Right cardiac atrium (tissue), 5 donors: ENCODE measurements at regions not wholly inside any gene's neighbourhood (a gene's known extent, or its start where the extent isn't known, plus 50 kb on each side); places are given as distances from the start of the nearest gene placed in this dataset.

ENCODE experiments used
- ATAC-seq, 2 donors: fragments of 200-7000 bp; cut with Tn5 transposase; one replicate each; pipeline versions ENCODE4 v1.8.0 to v1.9.1; 2020; ENCODE audit warnings: moderate library complexity in 2 of 2, mild to moderate bottlenecking in 1 of 2
- DNase-seq, 3 donors: peaks; one replicate each; pipeline ENCODE4 v3.0.0-alpha.2; 2020
- H3K27ac ChIP-seq: one replicate; pipeline ENCODE4 v1.5.1; 2013; ENCODE audit warnings: mild to moderate bottlenecking, low read length, control low read depth, moderate library complexity
- H3K27me3 ChIP-seq: one replicate; pipeline ENCODE4 v1.6.1; 2013; ENCODE audit not compliant: control insufficient read depth, insufficient read depth
- H3K4me1 ChIP-seq: one replicate; pipeline ENCODE4 v1.6.1; 2013; ENCODE audit warnings: low read length; ENCODE audit not compliant: control insufficient read depth, insufficient read depth
- H3K4me3 ChIP-seq: one replicate; pipeline ENCODE4 v1.5.1; 2013; ENCODE audit warnings: low read length, control low read depth
- H3K9me3 ChIP-seq: one replicate; pipeline ENCODE4 v1.6.1; 2013; ENCODE audit warnings: low read length; ENCODE audit not compliant: control insufficient read depth
- WGBS: extraction: QIAGEN DNeasy Blood & Tissue Kit; methylation state at CpG from one replicate; pipeline ENCODE4 v1.1.7; 2013; 5-methylcytosine and 5-hydroxymethylcytosine counted together
- intact Hi-C, 4 donors: fragments of 100-400 bp; cut with DNase I; formaldehyde crosslinking; loops; one replicate each; pipeline versions ENCODE4 v1.11.0 to v1.14.0; 2022 to 2023
- donor health status: healthy with polysubstance abuse.
- donor health status: DM: no; HTN: yes; CAD: no.
- donor health status: DM: no; HTN: no; CAD: no.
- donor health status: DM: no; HTN: yes; CAD: no; lungs with severe emphysema.
- donor health status: DM: yes; HTN: yes; CAD: no.

DNA sequence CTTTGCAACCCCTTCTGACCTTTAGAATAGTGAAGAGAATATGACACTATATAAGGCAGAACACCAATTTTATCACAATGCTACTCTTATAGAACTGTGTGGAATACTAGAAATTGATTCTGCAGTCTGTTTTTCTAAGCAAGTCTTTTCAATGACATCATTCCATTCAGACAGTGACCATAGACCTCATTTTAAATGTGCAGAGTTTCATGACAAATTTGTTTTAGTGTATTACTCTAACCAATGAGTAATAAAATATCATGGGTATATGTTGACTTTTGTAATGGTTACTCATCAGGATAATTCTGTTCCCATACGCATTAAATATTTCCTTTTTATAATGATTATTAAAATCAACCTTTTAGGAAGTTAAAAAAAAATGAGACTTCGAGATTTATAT lies 219.9 kb downstream of the COX7C start:
- no peaks in the 10 kb centered on the region for H3K27me3 ChIP-seq
- intact Hi-C loops = no loop called here
- H3K4me1 ChIP-seq = no peaks in the 10 kb centered on the region
- ATAC-seq (no peak), DNase-seq (no peak)
- no peak overlapping the region for H3K4me3 ChIP-seq
- WGBS = 83% methylated on average over 2 of the region's 2 CpGs
- H3K9me3 ChIP-seq = no peaks in the 10 kb centered on the region
- H3K27ac ChIP-seq = no peak overlapping the region

DNA sequence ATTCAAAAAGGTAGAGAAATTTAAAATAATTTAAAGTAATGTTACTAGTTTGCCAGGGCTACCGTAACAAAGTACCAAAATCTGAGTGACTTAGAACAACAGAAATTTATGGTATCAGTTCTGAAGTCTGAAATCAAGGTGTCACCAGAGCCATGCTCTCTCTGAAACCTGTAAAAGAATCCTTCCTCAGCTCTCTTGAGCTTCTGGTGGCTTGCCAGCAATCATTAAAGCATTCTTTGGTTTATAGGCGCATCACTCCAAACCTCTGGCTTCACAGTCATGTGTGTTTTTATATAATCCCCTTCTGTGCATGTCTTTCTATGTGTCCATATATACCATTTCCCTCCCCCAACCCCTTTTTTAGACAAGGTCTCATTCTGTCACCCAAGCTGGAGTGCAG lies 220.3 kb downstream of the COX7C start:
- no peak for DNase-seq
- Histone ChIP-seq H3K27ac (no peak overlapping the region), H3K4me1 (no peaks in the 10 kb centered on the region), H3K9me3 (no peaks in the 10 kb centered on the region), H3K4me3 (no peak overlapping the region), H3K27me3 (no peaks in the 10 kb centered on the region)
- intact Hi-C loops = no loop called here
- WGBS = 87% methylated on average over 2 of the region's 2 CpGs
- ATAC-seq = no peak

DNA sequence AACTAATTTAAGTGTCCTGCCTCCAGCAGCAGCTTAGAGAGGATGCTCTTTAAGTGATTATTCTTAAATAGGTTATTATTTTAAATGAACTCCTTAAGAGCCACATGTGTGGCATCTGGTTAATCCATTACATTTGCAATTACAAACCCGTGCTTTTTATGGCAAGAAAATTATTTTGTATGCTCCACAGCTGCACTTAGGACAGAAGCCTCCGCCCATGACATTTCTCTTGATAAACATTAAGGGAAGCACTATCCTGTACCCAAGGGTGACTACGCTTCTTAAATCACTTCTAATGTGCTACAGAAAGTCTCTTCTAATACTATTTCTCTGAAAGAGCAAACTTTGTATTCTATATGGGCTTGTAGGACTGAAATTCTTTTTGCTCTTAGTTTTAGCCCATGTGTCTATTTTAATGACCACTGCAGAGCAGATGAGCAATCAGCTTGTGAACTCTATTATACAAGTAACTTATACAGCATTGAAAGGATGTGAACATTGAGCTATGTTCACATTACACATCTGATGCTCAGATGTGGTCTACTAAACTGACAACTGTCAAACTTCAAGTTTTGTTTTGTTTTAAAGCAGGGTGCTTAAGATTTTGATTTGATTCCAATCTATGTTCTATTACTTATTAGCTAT lies 223.4 kb downstream of the COX7C start:
- H3K4me3 ChIP-seq = no peak overlapping the region
- intact Hi-C loops = no loop called here
- H3K4me1 ChIP-seq = no peaks in the 10 kb centered on the region
- no peak for ATAC-seq
- H3K27me3 ChIP-seq = no peaks in the 10 kb centered on the region
- no peak overlapping the region for H3K27ac ChIP-seq
- no peak for DNase-seq
- 60% methylated on average over 3 of the region's 3 CpGs for WGBS
- H3K9me3 ChIP-seq = no peaks in the 10 kb centered on the region

DNA sequence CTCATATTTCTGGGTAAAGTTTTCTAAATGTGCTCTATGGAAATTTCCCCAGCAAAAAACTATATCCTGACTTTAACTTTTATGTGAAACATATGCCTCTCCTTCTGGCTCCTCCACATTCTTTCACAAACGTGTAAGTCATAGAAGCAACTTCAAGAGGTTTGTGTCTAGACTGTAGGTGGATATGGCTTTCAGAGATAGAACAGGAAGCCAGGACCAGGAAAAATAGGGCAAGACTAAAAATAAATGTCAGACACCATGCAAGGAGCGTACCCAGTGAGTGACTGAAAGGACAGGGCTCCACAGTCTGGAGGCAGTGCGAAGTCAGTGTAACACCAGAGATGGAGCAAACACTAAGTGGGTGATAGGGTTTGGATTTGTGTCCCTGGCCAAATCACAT lies 240.7 kb downstream of the COX7C start:
- WGBS = 52% methylated on average over 3 of the region's 3 CpGs
- Histone ChIP-seq H3K27me3 (no peaks in the 10 kb centered on the region), H3K27ac (no peak overlapping the region), H3K9me3 (no peaks in the 10 kb centered on the region), H3K4me1 (no peaks in the 10 kb centered on the region), H3K4me3 (no peak overlapping the region)
- peak; percentile 50 to 56 for ATAC-seq
- DNase-seq = no peak
- intact Hi-C loops = no loop called here

DNA sequence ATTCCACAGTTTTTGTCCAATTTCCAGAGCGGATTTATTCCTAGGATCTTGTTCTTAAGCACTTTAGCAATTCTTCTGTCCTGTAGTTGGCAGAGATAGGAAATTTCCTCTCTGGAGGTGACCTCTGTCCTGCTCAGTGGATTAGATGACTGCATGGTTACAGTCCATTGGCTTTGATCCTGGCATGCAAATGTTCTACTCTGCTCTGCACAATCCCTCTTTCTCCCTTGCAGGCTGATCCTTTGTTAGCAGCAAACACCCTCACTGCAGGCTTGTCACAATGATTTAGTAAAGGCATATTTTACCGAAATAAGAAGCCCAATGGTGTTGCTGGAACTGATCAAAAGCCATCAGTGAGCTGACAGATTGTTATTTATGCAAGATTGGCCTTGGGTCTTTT lies 243.8 kb downstream of the COX7C start:
- DNase-seq (no peak), ATAC-seq (peak; percentile 70 to 81)
- Histone ChIP-seq H3K4me3 (no peak overlapping the region), H3K4me1 (no peaks in the 10 kb centered on the region), H3K9me3 (no peaks in the 10 kb centered on the region), H3K27me3 (no peaks in the 10 kb centered on the region), H3K27ac (no peak overlapping the region)
- 66% methylated on average over 2 of the region's 2 CpGs for WGBS
- intact Hi-C loops = no loop called here

DNA sequence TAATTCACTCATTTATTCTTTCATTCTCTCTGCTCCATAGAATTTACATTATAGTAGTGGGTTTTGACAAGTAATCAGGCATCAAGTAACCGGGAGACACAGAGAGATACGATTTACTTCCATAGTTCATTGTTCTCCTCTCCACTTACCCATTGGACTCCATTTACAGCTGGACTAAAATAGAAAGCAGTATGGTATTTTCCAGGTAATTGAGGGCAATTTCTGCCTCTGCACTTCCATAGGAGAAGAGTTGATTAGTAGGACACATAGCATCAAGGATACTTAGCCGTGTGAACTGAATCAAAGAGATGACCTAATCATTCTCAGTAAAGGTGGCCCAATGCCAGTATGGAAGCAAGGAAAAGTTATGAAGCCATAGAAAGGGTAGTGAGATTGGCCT lies 244.4 kb downstream of the COX7C start:
- ATAC-seq = no peak

DNA sequence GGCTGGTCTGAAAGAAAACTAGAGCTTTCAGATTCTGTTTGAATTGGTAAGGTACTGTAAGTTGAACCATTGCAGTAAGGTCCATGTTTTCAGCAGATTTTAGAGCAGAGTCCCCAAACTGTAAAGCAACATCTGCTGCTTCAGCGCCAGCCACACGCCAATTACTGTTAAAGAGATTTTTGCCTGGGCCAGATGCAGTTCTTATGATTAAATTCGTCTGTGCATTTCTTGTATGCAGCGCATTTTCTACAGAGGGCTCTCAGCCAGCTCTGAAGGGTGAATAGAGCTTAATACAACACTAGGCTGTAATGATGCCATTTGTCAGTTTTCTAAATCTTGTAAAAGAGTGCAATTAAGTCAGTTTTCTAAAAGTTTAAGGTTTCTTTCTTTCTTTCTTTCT lies 246.3 kb downstream of the COX7C start:
- H3K4me3 ChIP-seq = no peak overlapping the region
- intact Hi-C loops = no loop called here
- H3K9me3 ChIP-seq = no peaks in the 10 kb centered on the region
- 58% methylated on average over 4 of the region's 4 CpGs for WGBS
- DNase-seq (no peak), ATAC-seq (no peak)
- no peaks in the 10 kb centered on the region for H3K27me3 ChIP-seq
- no peaks in the 10 kb centered on the region for H3K4me1 ChIP-seq
- no peak overlapping the region for H3K27ac ChIP-seq

More for the DNA sequence above, 244.4 kb downstream of the COX7C start:
- no peak overlapping the region for H3K4me3 ChIP-seq
- no peaks in the 10 kb centered on the region for H3K9me3 ChIP-seq
- intact Hi-C loops = no loop called here
- no peaks in the 10 kb centered on the region for H3K4me1 ChIP-seq
- no peak for DNase-seq
- H3K27me3 ChIP-seq = no peaks in the 10 kb centered on the region
- no peak overlapping the region for H3K27ac ChIP-seq
- WGBS = 81% methylated on average over 3 of the region's 3 CpGs

DNA sequence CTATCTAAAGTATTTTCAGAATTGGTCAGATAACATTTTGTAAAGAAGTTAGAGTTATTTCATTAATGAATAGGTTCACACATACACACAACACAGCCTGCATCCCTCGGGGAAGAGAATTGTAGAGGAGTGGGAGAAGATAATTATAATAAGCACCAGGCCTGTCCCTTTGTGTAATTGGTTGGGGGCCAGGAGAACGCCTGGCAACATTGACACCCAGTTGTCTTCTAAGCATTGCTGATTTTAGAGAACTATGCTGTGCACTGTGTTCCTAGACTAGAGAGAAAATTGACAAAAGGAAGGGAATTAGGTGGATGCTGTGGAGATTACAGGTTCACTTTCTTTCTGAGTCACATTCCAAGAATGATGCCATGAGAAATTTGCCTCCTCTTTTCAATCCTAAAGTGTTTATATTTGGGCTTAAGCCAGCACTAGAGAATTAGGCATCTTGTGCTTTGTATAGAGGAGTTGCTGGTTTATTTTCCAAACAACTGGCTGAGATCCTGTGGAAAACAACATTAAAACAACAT lies 247.6 kb downstream of the COX7C start:
- WGBS = 47% methylated on average over 2 of the region's 2 CpGs

DNA sequence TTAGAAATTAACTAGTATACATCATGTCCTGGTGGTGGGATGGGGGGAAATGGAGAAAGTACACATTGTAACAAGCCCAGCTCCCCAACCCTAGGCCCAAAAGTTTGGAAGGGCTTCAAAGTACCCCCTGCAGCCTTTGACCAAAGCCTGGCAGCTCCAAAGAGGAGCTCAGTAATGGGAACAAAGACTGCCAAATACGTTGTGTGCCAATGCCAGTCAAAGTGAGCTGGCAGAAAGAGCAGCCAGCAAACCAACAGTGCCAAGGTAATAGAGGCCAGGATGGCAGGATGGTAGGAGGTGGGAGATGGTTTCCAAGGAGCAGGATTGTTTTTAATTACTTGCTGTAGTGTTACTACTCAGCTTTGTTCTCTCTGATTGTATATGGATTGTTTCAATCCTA lies 248.3 kb downstream of the COX7C start:
- intact Hi-C loops = no loop called here
- 70% methylated on average over 1 of the region's 1 CpG for WGBS
- Histone ChIP-seq H3K27me3 (no peaks in the 10 kb centered on the region), H3K4me1 (no peaks in the 10 kb centered on the region), H3K9me3 (no peaks in the 10 kb centered on the region), H3K4me3 (no peak overlapping the region), H3K27ac (no peak overlapping the region)
- ATAC-seq (peak in 1 of 2 donors; percentile 47), DNase-seq (peak in 1 of 3 donors; percentile 13)

More for the DNA sequence above, 247.6 kb downstream of the COX7C start:
- no peak for DNase-seq
- Histone ChIP-seq H3K9me3 (no peaks in the 10 kb centered on the region), H3K4me1 (no peaks in the 10 kb centered on the region), H3K27me3 (no peaks in the 10 kb centered on the region), H3K4me3 (no peak overlapping the region), H3K27ac (no peak overlapping the region)
- no peak for ATAC-seq
- intact Hi-C loops = no loop called here

DNA sequence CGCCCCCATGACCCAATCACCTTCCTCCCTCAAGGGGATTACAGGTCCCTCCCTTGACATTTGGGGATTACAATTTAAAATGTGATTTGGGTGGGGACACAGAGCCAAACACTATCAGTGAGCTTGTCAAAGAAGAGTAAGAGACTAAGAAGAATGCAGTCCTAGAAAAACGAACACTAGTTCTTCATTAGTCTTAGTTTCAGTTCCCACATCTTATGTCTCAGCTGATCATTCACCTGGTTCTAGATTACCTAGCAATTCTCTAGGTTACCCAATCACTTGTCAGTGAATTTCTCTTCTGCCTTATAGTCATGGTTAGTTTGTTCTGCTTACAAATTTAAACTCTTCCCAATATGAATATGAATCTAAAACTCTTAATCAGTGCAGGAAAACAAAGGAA lies 251.5 kb downstream of the COX7C start:
- no peak for DNase-seq
- WGBS = 76% methylated on average over 2 of the region's 2 CpGs
- intact Hi-C loops = no loop called here

DNA sequence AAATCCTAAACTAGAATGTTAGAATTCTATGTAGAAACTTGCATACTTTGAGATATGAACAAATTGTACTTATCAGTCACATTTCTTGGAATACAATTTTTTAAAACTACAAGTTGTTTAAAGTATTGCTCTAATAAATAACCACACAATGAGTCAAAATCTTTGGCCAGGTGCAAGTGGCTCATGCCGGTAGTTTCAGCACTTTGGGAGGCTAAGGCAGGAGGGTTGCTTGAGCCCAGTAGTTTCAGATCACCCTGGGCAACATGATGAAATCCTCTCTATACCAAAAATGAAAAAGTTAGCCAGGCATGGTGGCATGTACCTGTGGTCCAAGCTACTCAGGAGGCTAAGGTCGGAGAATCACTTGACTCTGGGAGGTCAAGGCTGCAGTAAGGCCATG lies 257.8 kb downstream of the COX7C start:
- H3K9me3 ChIP-seq = no peaks in the 10 kb centered on the region
- no peak overlapping the region for H3K4me3 ChIP-seq
- H3K4me1 ChIP-seq = no peaks in the 10 kb centered on the region
- WGBS = 87% methylated on average over 2 of the region's 2 CpGs
- ATAC-seq (no peak), DNase-seq (no peak)
- intact Hi-C loops = no loop called here
- no peaks in the 10 kb centered on the region for H3K27me3 ChIP-seq
- no peak overlapping the region for H3K27ac ChIP-seq

More for the DNA sequence above, 251.5 kb downstream of the COX7C start:
- no peak overlapping the region for H3K27ac ChIP-seq
- no peak overlapping the region for H3K4me3 ChIP-seq
- H3K27me3 ChIP-seq = no peaks in the 10 kb centered on the region
- H3K4me1 ChIP-seq = no peaks in the 10 kb centered on the region
- no peak for ATAC-seq
- no peaks in the 10 kb centered on the region for H3K9me3 ChIP-seq

DNA sequence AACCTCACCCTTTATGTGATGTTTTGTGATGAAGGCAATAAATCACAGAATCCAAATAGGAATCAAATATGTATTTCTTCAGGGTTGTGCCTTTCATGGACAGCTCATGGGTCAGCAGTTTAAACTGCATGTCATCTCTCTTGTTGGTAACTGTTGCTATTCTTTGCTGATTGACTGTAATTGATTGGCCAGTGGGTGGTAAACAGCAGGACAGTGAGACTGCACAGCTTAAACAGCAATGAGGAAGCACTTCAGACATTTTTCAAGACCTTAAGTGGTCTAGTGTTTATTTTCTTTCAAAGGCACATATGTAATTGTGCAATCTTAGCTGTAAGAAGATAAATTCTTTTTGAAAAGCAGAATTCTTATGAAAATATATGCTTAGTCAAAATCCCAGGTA lies 260.5 kb downstream of the COX7C start:
- H3K4me1 ChIP-seq = peaks cover 3% of the 10 kb centered on the region
- no peak overlapping the region for H3K27ac ChIP-seq
- ATAC-seq (no peak), DNase-seq (no peak)
- no peak overlapping the region for H3K4me3 ChIP-seq
- intact Hi-C loops = no loop called here
- H3K9me3 ChIP-seq = no peaks in the 10 kb centered on the region
- no peaks in the 10 kb centered on the region for H3K27me3 ChIP-seq
